ENCODE measurements at regions not wholly inside any gene's neighbourhood (a gene's known extent, or its start where the extent isn't known, plus 50 kb on each side); places are given as distances from the start of the nearest gene placed in this dataset.

- H3K79me2 ChIP-seq (ENCODE audit: insufficient read depth, low read length) = no peaks in the 10 kb centered on the region
Measured at GRCh38 chr3:94206291-94206690, 143.4 kb downstream of the NSUN3 start.

GRCh38 chr3:94210256-94210655 lies 147.4 kb downstream of the NSUN3 start:
- no peaks in the 10 kb centered on the region for H3K79me2 ChIP-seq (ENCODE audit: insufficient read depth, low read length)
- no peaks in the 10 kb centered on the region for H3K4me1 ChIP-seq (ENCODE audit: insufficient read depth, low read length, severe bottlenecking)
- H3K9me3 ChIP-seq (ENCODE audit: low read length) = no peaks in the 10 kb centered on the region
- no peak overlapping the region for H3K9ac ChIP-seq (ENCODE audit: low read length)
- H2AFZ ChIP-seq (ENCODE audit: low read length) = no peak overlapping the region
- no peaks in the 10 kb centered on the region for H3K27me3 ChIP-seq (ENCODE audit: insufficient read depth, low read length)
- H3K27ac ChIP-seq (ENCODE audit: low read depth, low read length, poor library complexity, severe bottlenecking) = no peak overlapping the region
- H3K4me2 ChIP-seq (ENCODE audit: low read length) = no peak overlapping the region
- no peak overlapping the region for H3K4me3 ChIP-seq (ENCODE audit: low read depth, low read length, poor library complexity, severe bottlenecking)
- H4K20me1 ChIP-seq (ENCODE audit: insufficient read depth, low read length) = no peaks in the 10 kb centered on the region
- no peaks in the 10 kb centered on the region for H3K9me2 ChIP-seq (ENCODE audit: low read depth, low read length)
- no peaks in the 10 kb centered on the region for H3F3A ChIP-seq (ENCODE audit: insufficient read depth, low read length)
- TF ChIP-seq CTCF (IDR thresholded peaks at IDR 0.05; ENCODE audit: low read length) = no peak
- TF ChIP-seq EZH2 (IDR thresholded peaks at IDR 0.05; ENCODE audit: borderline replicate concordance, low read length) = no peak
- H3K36me3 ChIP-seq (ENCODE audit: insufficient read depth, low read length) = no peaks in the 10 kb centered on the region

More at GRCh38 chr3:94206291-94206690, 143.4 kb downstream of the NSUN3 start:
- Histone ChIP-seq H3K36me3 (ENCODE audit: insufficient read depth, low read length) (no peaks in the 10 kb centered on the region), H3K4me2 (ENCODE audit: low read length) (no peak overlapping the region), H3K4me1 (ENCODE audit: insufficient read depth, low read length, severe bottlenecking) (no peaks in the 10 kb centered on the region), H2AFZ (ENCODE audit: low read length) (no peak overlapping the region), H3K4me3 (ENCODE audit: low read depth, low read length, poor library complexity, severe bottlenecking) (no peak overlapping the region), H4K20me1 (ENCODE audit: insufficient read depth, low read length) (no peaks in the 10 kb centered on the region), H3K9me3 (ENCODE audit: low read length) (no peaks in the 10 kb centered on the region), H3F3A (ENCODE audit: insufficient read depth, low read length) (no peaks in the 10 kb centered on the region), H3K27me3 (ENCODE audit: insufficient read depth, low read length) (no peaks in the 10 kb centered on the region), H3K27ac (ENCODE audit: low read depth, low read length, poor library complexity, severe bottlenecking) (no peak overlapping the region), H3K9me2 (ENCODE audit: low read depth, low read length) (no peaks in the 10 kb centered on the region), H3K9ac (ENCODE audit: low read length) (no peak overlapping the region)
- TF ChIP-seq EZH2 (IDR thresholded peaks at IDR 0.05; ENCODE audit: borderline replicate concordance, low read length) (no peak), CTCF (IDR thresholded peaks at IDR 0.05; ENCODE audit: low read length) (no peak)

GRCh38 chr3:94217406-94217805 lies 154.5 kb downstream of the NSUN3 start:
- peaks cover 3% of the 10 kb centered on the region for H3K9me3 ChIP-seq (ENCODE audit: low read length)
- H3K79me2 ChIP-seq (ENCODE audit: insufficient read depth, low read length) = no peaks in the 10 kb centered on the region
- no peak overlapping the region for H2AFZ ChIP-seq (ENCODE audit: low read length)
- H4K20me1 ChIP-seq (ENCODE audit: insufficient read depth, low read length) = no peaks in the 10 kb centered on the region
- H3K4me2 ChIP-seq (ENCODE audit: low read length) = no peak overlapping the region
- no peak for TF ChIP-seq CTCF (IDR thresholded peaks at IDR 0.05; ENCODE audit: low read length)
- TF ChIP-seq EZH2 (IDR thresholded peaks at IDR 0.05; ENCODE audit: borderline replicate concordance, low read length) = no peak
- no peaks in the 10 kb centered on the region for H3K36me3 ChIP-seq (ENCODE audit: insufficient read depth, low read length)
- no peak overlapping the region for H3K27ac ChIP-seq (ENCODE audit: low read depth, low read length, poor library complexity, severe bottlenecking)
- no peak overlapping the region for H3K4me3 ChIP-seq (ENCODE audit: low read depth, low read length, poor library complexity, severe bottlenecking)
- H3K27me3 ChIP-seq (ENCODE audit: insufficient read depth, low read length) = no peaks in the 10 kb centered on the region
- no peaks in the 10 kb centered on the region for H3F3A ChIP-seq (ENCODE audit: insufficient read depth, low read length)
- no peaks in the 10 kb centered on the region for H3K9me2 ChIP-seq (ENCODE audit: low read depth, low read length)
- H3K4me1 ChIP-seq (ENCODE audit: insufficient read depth, low read length, severe bottlenecking) = no peaks in the 10 kb centered on the region
- no peak overlapping the region for H3K9ac ChIP-seq (ENCODE audit: low read length)
